Mesendoderm (in vitro differentiated cells): ENCODE measurements at regions not wholly inside any gene's neighbourhood (a gene's known extent, or its start where the extent isn't known, plus 50 kb on each side); places are given as distances from the start of the nearest gene placed in this dataset.

ENCODE experiments used
- DNase-seq: peaks from one replicate; pipeline ENCODE4 v3.0.0; 2013
- H2AK5ac ChIP-seq: 2 replicates; pipeline ENCODE4 v1.6.1; 2013; ENCODE audit warnings: low read length, inconsistent platforms
- H2BK120ac ChIP-seq: 2 replicates; pipeline ENCODE4 v1.6.1; 2013; ENCODE audit warnings: low read depth, mild to moderate bottlenecking, low read length, moderate library complexity, mixed read lengths
- H2BK15ac ChIP-seq: replicated peaks from 2 replicates; pipeline ENCODE4 v1.6.1; 2013; ENCODE audit warnings: low read depth, mild to moderate bottlenecking, moderate library complexity
- H2BK5ac ChIP-seq: 2 replicates; pipeline ENCODE4 v1.6.1; 2013; ENCODE audit warnings: low read length, inconsistent platforms
- H3K18ac ChIP-seq: 2 replicates; pipeline ENCODE4 v1.6.1; 2013; ENCODE audit warnings: mild to moderate bottlenecking, low read length, mixed read lengths
- H3K23ac ChIP-seq: one replicate; pipeline ENCODE4 v1.6.1; 2013; ENCODE audit warnings: low read length
- H3K27ac ChIP-seq: 2 replicates; pipeline ENCODE4 v1.5.1; 2013; ENCODE audit warnings: low read depth, mild to moderate bottlenecking, inconsistent platforms, low read length, moderate library complexity
- H3K27me3 ChIP-seq: 2 replicates; pipeline ENCODE4 v1.6.1; 2013; ENCODE audit warnings: low read length, control low read depth, mild to moderate bottlenecking, inconsistent platforms; ENCODE audit not compliant: insufficient read depth, poor library complexity
- H3K36me3 ChIP-seq: 2 replicates; pipeline ENCODE4 v1.6.1; 2013; ENCODE audit warnings: low read length, inconsistent platforms; ENCODE audit not compliant: control insufficient read depth, insufficient read depth
- H3K4ac ChIP-seq: one replicate; pipeline ENCODE4 v1.6.1; 2013; ENCODE audit warnings: low read depth, mild to moderate bottlenecking, low read length, moderate library complexity
- H3K4me1 ChIP-seq: 2 replicates; pipeline ENCODE4 v1.6.1; 2013; ENCODE audit warnings: low read depth, low read length, inconsistent platforms; ENCODE audit not compliant: control insufficient read depth
- H3K4me2 ChIP-seq: 2 replicates; pipeline ENCODE4 v1.6.1; 2013; ENCODE audit warnings: low read length
- H3K4me3 ChIP-seq: 2 replicates; pipeline ENCODE4 v1.5.1; 2013; ENCODE audit warnings: mild to moderate bottlenecking, low read length
- H3K56ac ChIP-seq: one replicate; pipeline ENCODE4 v1.6.1; 2013; ENCODE audit warnings: low read length
- H3K79me1 ChIP-seq: 2 replicates; pipeline ENCODE4 v1.6.1; 2013; ENCODE audit warnings: low read length, inconsistent platforms
- H3K79me2 ChIP-seq: 2 replicates; pipeline ENCODE4 v1.6.1; 2013; ENCODE audit warnings: mild to moderate bottlenecking, low read length; ENCODE audit not compliant: control insufficient read depth, insufficient read depth
- H3K9ac ChIP-seq: 2 replicates; pipeline ENCODE4 v1.6.1; 2013; ENCODE audit warnings: low read length, inconsistent platforms
- H4K5ac ChIP-seq: one replicate; pipeline ENCODE4 v1.6.1; 2013; ENCODE audit warnings: low read length
- H4K8ac ChIP-seq: one replicate; pipeline ENCODE4 v1.6.1; 2013; ENCODE audit warnings: low read depth, mild to moderate bottlenecking, control low read depth, low read length, moderate library complexity
- WGBS: extraction: QIAGEN DNeasy Blood & Tissue Kit; methylation state at CpG from one replicate; pipeline ENCODE4 v1.1.7; 2013; ENCODE audit warnings: low lambda C conversion rate, missing lambda C conversion rate; ENCODE audit not compliant: insufficient coverage; ENCODE audit errors: extremely low coverage; 5-methylcytosine and 5-hydroxymethylcytosine counted together

GRCh38 chr1:191697556-191697955 lies 460.7 kb upstream of the RGS18 start:
- Histone ChIP-seq H2BK15ac (no peak overlapping the region), H3K4me3 (no peak overlapping the region), H3K4me2 (no peak overlapping the region), H3K9ac (no peak overlapping the region), H2BK5ac (no peak overlapping the region), H3K27ac (no peak overlapping the region), H2BK120ac (no peak overlapping the region), H3K79me2 (no peaks in the 10 kb centered on the region), H3K23ac (no peak overlapping the region), H3K27me3 (no peaks in the 10 kb centered on the region), H3K4ac (no peak overlapping the region), H2AK5ac (no peak overlapping the region), H3K79me1 (no peaks in the 10 kb centered on the region), H4K5ac (no peak overlapping the region), H3K56ac (no peak overlapping the region), H4K8ac (no peak overlapping the region), H3K4me1 (peaks cover 2% of the 10 kb centered on the region), H3K18ac (no peak overlapping the region), H3K36me3 (no peaks in the 10 kb centered on the region)
- DNase-seq, result no peak

GRCh38 chr1:191698246-191698645 lies 460.0 kb upstream of the RGS18 start:
- no peak overlapping the region for H3K23ac ChIP-seq
- no peak overlapping the region for H2BK5ac ChIP-seq
- no peaks in the 10 kb centered on the region for H3K79me1 ChIP-seq
- no peak overlapping the region for H3K56ac ChIP-seq
- H4K8ac ChIP-seq, result no peak overlapping the region
- no peak overlapping the region for H3K4me3 ChIP-seq
- H3K9ac ChIP-seq, result no peak overlapping the region
- H3K79me2 ChIP-seq, result no peaks in the 10 kb centered on the region
- no peaks in the 10 kb centered on the region for H3K27me3 ChIP-seq
- no peak overlapping the region for H3K18ac ChIP-seq
- no CpG with 5 or more reads among the region's 1 CpG for WGBS
- H2BK15ac ChIP-seq, result no peak overlapping the region
- no peak overlapping the region for H2BK120ac ChIP-seq
- H4K5ac ChIP-seq, result no peak overlapping the region
- no peak for DNase-seq
- no peak overlapping the region for H3K4ac ChIP-seq
- H3K4me1 ChIP-seq, result peaks cover 2% of the 10 kb centered on the region
- H3K36me3 ChIP-seq, result no peaks in the 10 kb centered on the region
- no peak overlapping the region for H3K27ac ChIP-seq
- H2AK5ac ChIP-seq, result no peak overlapping the region
- H3K4me2 ChIP-seq, result no peak overlapping the region

- no peak for DNase-seq
- Histone ChIP-seq H2AK5ac (no peak overlapping the region), H3K4ac (peak overlapping the region; percentile 36), H3K4me1 (peaks cover 2% of the 10 kb centered on the region), H2BK120ac (no peak overlapping the region), H2BK15ac (no peak overlapping the region), H3K18ac (peak overlapping the region; percentile 51), H3K23ac (no peak overlapping the region), H4K5ac (no peak overlapping the region), H3K36me3 (no peaks in the 10 kb centered on the region), H3K56ac (peak overlapping the region; percentile 31), H3K9ac (no peak overlapping the region), H3K4me2 (no peak overlapping the region), H3K27ac (no peak overlapping the region), H3K27me3 (no peaks in the 10 kb centered on the region), H2BK5ac (peak overlapping the region; percentile 65), H4K8ac (no peak overlapping the region), H3K79me2 (no peaks in the 10 kb centered on the region), H3K79me1 (no peaks in the 10 kb centered on the region), H3K4me3 (no peak overlapping the region)
- no CpG with 5 or more reads among the region's 1 CpG for WGBS
These were observed 458.9 kb upstream of the RGS18 start for GRCh38 chr1:191699343-191699742.

GRCh38 chr1:191700922-191701321 lies 457.3 kb upstream of the RGS18 start:
- H3K79me2 ChIP-seq, result no peaks in the 10 kb centered on the region
- H4K8ac ChIP-seq, result no peak overlapping the region
- no peak for DNase-seq
- no peak overlapping the region for H3K9ac ChIP-seq
- peaks cover 2% of the 10 kb centered on the region for H3K4me1 ChIP-seq
- H3K36me3 ChIP-seq, result no peaks in the 10 kb centered on the region
- H3K56ac ChIP-seq, result no peak overlapping the region
- no peaks in the 10 kb centered on the region for H3K27me3 ChIP-seq
- no peak overlapping the region for H2BK120ac ChIP-seq
- no peak overlapping the region for H2BK15ac ChIP-seq
- no peak overlapping the region for H3K18ac ChIP-seq
- no peak overlapping the region for H3K4ac ChIP-seq
- no peak overlapping the region for H3K27ac ChIP-seq
- H3K79me1 ChIP-seq, result no peaks in the 10 kb centered on the region
- H3K23ac ChIP-seq, result no peak overlapping the region
- no peak overlapping the region for H2AK5ac ChIP-seq
- no peak overlapping the region for H3K4me3 ChIP-seq
- no peak overlapping the region for H2BK5ac ChIP-seq
- no peak overlapping the region for H4K5ac ChIP-seq
- no peak overlapping the region for H3K4me2 ChIP-seq
- WGBS, result no CpG with 5 or more reads among the region's 3 CpGs

- no peak overlapping the region for H3K56ac ChIP-seq
- WGBS, result no CpG with 5 or more reads among the region's 2 CpGs
- no peaks in the 10 kb centered on the region for H3K79me1 ChIP-seq
- no peak overlapping the region for H3K18ac ChIP-seq
- no peaks in the 10 kb centered on the region for H3K36me3 ChIP-seq
- no peak overlapping the region for H3K27ac ChIP-seq
- no peak overlapping the region for H3K4me3 ChIP-seq
- no peak overlapping the region for H2BK15ac ChIP-seq
- H4K8ac ChIP-seq, result no peak overlapping the region
- no peak for DNase-seq
- no peak overlapping the region for H2BK120ac ChIP-seq
- no peaks in the 10 kb centered on the region for H3K79me2 ChIP-seq
- no peaks in the 10 kb centered on the region for H3K27me3 ChIP-seq
- no peak overlapping the region for H4K5ac ChIP-seq
- no peak overlapping the region for H2BK5ac ChIP-seq
- H3K23ac ChIP-seq, result no peak overlapping the region
- no peak overlapping the region for H3K4ac ChIP-seq
- no peak overlapping the region for H3K9ac ChIP-seq
- no peak overlapping the region for H2AK5ac ChIP-seq
- peaks cover 2% of the 10 kb centered on the region for H3K4me1 ChIP-seq
- H3K4me2 ChIP-seq, result no peak overlapping the region
These were observed 456.1 kb upstream of the RGS18 start for GRCh38 chr1:191702124-191702523.

- H2BK15ac ChIP-seq, result no peak overlapping the region
- no peaks in the 10 kb centered on the region for H3K27me3 ChIP-seq
- H3K9ac ChIP-seq, result no peak overlapping the region
- H3K79me1 ChIP-seq, result no peaks in the 10 kb centered on the region
- H2AK5ac ChIP-seq, result no peak overlapping the region
- no peak overlapping the region for H4K8ac ChIP-seq
- no peaks in the 10 kb centered on the region for H3K36me3 ChIP-seq
- H3K4me3 ChIP-seq, result no peak overlapping the region
- H4K5ac ChIP-seq, result no peak overlapping the region
- no peaks in the 10 kb centered on the region for H3K4me1 ChIP-seq
- no peak overlapping the region for H3K27ac ChIP-seq
- no peak overlapping the region for H3K56ac ChIP-seq
- H3K79me2 ChIP-seq, result no peaks in the 10 kb centered on the region
- no peak overlapping the region for H2BK120ac ChIP-seq
- H3K4me2 ChIP-seq, result no peak overlapping the region
- H3K23ac ChIP-seq, result no peak overlapping the region
- H2BK5ac ChIP-seq, result no peak overlapping the region
- H3K4ac ChIP-seq, result no peak overlapping the region
- no peak for DNase-seq
- no CpG with 5 or more reads among the region's 2 CpGs for WGBS
- no peak overlapping the region for H3K18ac ChIP-seq
These were observed 451.0 kb upstream of the RGS18 start for GRCh38 chr1:191707288-191707687.
